ENCODE measurements at regions not wholly inside any gene's neighbourhood (a gene's known extent, or its start where the extent isn't known, plus 50 kb on each side); places are given as distances from the start of the nearest gene placed in this dataset.

DNA sequence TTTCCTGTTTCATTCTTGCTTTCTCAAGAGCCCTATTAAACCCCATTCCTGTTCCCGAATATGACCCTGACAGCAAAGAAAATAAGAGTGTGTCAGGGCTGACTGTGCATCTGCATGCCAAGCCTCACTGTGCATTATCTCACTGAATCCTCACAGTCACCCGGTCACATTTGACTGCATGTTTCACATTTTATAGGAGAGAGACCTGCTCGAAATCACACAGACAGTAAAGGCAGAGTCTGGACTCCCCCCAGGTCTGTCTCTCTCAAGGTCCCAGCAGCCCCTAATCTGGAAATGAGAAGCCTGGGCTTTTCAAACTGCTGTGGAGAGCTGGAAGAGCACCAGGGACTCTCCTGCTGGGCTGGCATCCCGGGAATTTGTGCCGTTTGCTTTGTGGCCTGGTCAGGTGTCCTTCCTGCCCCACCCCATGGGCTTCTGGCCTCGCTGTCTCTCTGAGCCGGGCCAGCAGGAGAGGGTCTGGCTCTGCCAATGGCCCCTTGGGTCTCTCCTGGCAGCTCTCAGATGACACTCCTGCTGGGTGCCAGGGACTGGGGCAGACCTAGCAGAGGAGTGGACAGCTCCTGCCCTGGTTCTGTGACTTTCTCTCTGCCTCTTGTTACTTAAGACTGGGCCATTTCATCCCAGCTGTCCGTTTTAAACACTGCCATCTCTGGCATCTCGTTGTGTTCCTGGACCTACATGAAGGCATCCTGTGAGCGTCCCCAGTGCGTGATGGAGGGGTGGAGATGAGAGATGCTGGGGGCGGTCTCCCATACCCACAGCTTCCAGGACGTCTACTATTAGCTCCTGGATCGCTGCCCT is 173.6 kb downstream of the ARHGAP12 start:
- DNase-seq = no peak

DNA sequence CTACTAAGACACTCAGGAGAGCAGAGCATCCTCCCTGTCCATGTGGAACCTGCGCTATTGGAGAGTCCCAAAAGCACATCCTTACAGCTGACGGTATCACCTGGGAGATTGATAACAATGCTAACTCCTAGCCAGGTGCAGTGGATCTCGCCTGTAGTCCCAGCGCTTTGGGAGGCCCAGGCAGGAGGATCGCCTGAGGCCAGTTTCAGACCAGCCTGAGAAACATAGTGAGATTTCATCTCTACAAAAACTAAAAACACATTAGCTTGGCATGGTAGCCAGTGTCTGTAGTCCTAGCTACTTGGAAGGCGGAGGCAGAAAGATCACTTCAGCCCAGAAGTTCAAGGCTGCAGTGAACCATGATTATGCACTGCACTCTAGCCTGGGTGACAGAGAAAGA is 174.9 kb downstream of the ARHGAP12 start:
- DNase-seq = no peak

GRCh38 chr10:31752170-31752569 is 176.5 kb downstream of the ARHGAP12 start:
- DNase-seq = no peak

DNA sequence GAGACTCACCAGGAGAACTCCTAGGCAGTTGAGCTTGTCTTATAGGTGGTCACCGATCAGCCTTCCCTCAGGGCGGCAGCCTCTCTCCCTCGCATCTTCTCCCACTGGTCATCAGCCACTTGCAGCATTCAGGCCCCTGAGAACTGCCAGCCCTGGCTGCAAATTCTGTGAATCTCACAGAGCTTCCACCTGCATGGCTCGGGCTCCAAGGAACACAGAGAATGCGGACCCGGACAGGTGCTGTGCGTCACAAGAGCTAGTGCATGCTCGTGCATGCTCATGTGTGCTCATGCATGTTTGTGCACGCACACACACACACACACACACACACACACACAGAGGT is 176.9 kb downstream of the ARHGAP12 start:
- no peak for DNase-seq

DNA sequence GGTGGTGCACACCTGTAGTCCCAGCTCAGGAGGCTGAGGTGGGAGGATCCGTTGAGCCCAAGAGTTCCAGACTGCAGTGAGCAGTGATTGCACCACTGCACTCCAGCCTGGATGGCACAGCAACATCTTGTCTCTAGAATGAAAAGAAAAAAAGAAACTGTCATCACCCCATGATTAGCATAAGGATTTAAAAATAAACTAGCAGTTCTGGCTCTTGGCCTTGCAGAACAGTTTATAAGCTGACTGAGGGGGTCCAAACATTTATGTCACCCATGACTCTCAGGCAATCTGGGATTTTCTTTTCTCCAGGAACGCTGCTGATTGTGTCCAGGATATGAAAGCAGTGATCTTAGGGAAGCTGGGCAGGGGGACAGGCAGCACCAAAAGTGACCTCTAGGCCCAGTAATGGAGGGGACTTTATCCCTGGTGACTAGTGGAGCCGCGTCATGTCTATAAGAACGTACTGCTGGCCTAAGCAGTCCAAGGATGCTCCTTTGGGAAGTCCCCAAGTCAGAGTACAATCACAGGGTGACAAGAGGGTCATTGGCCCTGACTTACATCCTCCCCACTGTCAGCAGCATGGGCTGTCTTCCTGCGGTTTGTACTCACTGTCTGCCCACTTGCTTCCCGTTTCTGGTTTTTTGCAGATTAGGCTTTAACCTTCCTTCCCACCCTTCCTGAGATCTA is 177.4 kb downstream of the ARHGAP12 start:
- DNase-seq = no peak

DNA sequence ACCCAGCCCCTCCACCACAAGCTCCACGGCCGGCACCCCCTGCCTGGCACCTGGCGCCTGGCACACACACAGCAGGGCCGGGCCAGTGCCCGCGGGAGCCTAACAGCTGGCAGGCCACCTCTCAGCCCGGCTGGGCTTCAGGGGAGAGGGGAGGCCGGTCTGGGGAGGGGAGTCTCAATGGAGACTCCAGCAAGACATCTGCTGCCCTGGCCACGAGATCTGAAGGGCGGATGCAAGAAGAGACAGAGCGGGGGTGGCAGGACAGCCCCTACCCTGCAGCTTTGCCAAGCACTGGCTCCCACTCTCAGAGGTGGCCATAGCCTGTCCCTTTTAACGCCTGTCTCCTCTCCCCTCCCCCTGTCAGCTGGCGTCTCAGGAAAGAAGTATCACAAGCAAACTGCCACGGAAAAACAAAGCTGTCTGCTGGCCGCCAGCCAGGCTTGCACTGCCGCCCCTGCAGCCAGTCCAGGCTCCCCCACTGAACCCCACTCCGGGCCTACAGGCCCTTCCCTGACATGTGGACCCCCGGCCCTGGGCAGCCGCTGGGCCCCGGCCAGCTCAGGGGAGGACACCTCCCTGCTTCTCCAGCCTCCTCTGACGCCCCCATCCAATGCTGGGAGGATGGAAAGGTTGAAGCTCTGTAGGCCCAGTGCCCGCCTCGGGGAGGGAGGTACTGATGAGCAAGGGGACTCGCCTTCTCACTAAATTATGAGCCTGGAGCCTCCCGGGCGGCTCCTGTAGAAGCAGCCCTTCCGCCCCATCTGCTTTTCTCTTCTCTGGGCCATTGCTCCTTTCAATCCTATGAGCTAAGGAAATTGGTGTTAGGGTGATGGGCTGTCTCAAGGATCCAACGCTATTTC is 178.4 kb downstream of the ARHGAP12 start:
- no peak for DNase-seq

DNA sequence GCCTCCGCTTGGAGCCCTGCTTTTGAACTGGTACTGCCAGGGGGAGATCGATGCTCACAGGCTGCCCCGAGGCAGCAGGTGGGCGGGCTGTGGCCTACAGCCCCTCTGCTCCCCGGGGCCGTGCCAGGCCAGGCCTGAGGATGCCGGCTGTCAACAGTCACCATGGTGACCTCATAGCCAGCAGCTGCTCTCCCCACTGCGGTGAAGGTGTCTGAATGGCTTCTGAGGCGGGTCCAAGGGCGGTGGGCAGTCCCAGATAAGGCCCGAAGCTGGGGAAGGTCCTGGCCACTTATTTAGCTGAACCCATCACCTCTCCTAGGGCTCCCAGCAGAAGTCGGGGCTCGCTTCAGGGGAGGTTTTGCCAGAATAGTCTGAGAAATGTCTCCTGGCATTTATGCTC is 179.3 kb downstream of the ARHGAP12 start:
- no peak for DNase-seq

GRCh38 chr10:31745612-31746376 is 182.8 kb downstream of the ARHGAP12 start:
- DNase-seq = no peak

- DNase-seq = no peak
Measured at GRCh38 chr10:31744025-31744424, 184.6 kb downstream of the ARHGAP12 start.

GRCh38 chr10:31742255-31742654 is 186.4 kb downstream of the ARHGAP12 start:
- DNase-seq = no peak

GRCh38 chr10:31741473-31741872 is 187.2 kb downstream of the ARHGAP12 start:
- DNase-seq = no peak

GRCh38 chr10:31739711-31740110 is 188.9 kb downstream of the ARHGAP12 start:
- no peak for DNase-seq

- DNase-seq = no peak
Measured at GRCh38 chr10:31739146-31739545, 189.5 kb downstream of the ARHGAP12 start.

- no peak for DNase-seq
Measured at GRCh38 chr10:31731711-31732110, 196.9 kb downstream of the ARHGAP12 start.

- DNase-seq = no peak
Measured at GRCh38 chr10:31730776-31731175, 197.9 kb downstream of the ARHGAP12 start.

GRCh38 chr10:31728698-31729224 is 199.9 kb downstream of the ARHGAP12 start:
- no peak for DNase-seq

DNA sequence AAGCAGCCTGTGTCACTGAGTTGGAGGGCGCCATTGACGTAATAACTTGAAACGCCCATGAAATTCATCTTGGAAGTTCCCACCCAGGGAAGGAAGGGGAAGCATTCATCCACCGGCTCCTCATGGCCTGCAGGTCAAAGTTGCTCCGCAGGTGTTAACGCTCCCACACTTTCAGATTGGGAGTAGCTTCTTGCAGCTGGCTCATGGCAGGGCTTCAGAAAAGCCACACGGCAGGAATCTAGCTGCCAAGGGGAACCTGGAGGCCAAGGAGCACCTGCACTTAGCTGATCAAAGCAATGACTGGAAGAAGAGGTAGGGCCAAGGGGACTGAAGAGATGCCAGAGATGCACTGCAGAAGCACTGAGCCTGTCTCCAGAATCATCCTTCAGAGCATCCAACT is 203.2 kb downstream of the ARHGAP12 start:
- DNase-seq = no peak

DNA sequence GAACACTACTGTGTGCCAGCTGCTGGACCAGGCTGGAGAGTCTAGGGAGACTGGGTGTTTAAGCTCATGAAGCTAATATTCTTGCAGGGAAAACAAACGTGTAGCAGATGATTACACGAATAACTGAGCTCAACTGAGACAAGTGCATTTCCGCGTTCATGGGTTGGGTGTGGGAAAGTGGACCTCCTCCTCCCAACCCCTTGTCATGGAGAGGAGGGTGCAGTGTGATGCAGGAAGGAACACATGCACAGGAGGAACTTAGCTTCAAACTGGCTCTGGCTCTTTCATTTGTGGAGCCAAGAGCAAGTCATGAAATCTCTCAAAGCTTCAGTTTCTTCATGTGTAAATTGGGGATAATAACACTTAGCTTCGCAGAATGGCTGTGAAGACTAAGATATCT is 204.3 kb downstream of the ARHGAP12 start:
- no peak for DNase-seq

GRCh38 chr10:31723106-31723750 is 205.4 kb downstream of the ARHGAP12 start:
- DNase-seq = no peak

- DNase-seq = no peak
Measured at GRCh38 chr10:31721096-31721495, 207.5 kb downstream of the ARHGAP12 start.

DNA sequence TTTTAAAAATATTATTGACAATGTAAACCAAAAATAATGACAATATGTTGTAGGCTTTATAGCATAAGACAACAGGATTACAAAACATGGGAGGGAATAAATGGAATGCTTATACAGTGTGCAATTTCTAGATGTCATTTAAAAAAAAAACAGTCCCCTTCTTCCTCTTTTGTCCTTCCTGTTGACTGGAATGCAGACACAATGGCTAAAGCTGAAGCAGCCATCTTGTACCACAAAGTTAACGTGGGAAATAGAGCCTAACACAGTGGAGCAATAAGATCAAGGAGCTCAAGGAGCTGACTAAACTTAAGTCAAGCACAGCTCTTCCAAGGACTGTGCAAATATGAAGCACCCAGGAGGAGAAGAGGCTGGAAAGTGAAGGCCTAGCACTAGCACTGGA is 208.1 kb downstream of the ARHGAP12 start:
- no peak for DNase-seq

DNA sequence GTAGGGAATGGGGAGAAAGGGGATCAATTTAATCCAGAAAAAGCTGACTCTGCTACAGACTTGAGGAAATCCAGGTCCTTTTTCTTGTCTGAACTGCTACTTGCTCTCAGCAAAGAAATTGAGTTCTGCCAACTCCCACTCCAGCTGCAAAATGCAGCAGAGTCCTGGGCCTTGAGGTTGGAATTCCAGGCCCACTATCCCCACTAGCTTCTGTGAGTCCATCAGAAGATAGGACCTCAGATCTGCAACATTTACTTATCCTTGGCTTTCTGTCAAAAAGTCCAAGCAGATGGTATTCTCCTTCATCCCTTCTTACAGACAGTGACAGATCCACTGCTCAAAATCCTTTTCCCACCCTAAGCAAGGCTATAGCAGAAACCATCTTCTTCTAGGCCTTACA is 219.2 kb downstream of the ARHGAP12 start:
- DNase-seq = no peak

All from cortex of kidney (tissue), 1 donor.